ENCODE measurements at regions not wholly inside any gene's neighbourhood (a gene's known extent, or its start where the extent isn't known, plus 50 kb on each side); places are given as distances from the start of the nearest gene placed in this dataset.
A peak's percentile ranks its signal among the peaks of the same experiment; 100 is the strongest.

DNA sequence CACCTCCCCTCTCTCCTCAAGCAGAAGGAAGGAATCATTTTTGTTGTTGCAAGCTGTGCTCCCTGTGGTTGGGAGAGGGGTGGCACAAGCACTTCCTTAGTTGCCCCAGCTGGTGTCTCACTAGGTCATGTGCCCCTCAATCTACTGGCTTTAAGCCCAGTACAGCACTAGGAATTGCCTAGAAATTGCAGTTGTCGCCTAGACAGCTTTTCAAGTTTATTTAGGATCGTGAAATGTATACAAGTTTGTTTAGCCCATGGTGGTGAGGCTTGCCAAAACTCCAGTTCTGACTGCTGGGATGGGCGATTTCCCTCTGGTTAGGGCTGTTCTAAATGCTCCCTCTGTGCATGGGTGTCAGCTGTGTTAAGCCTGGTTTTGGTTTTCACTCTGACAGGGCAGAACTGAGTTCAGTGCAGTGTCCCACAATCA is 126.8 kb upstream of the ZNF644 start (continued):
- no peak for TF ChIP-seq NFE2L1 (CRISPR knock-in tag; IDR thresholded peaks at IDR 0.05)
- no peak for TF ChIP-seq ZNF671 (CRISPR knock-in tag; IDR thresholded peaks at IDR 0.05)
- no peak for TF ChIP-seq CREB1 (CRISPR knock-in tag; IDR thresholded peaks at IDR 0.05)
- TF ChIP-seq, protein P1, sequence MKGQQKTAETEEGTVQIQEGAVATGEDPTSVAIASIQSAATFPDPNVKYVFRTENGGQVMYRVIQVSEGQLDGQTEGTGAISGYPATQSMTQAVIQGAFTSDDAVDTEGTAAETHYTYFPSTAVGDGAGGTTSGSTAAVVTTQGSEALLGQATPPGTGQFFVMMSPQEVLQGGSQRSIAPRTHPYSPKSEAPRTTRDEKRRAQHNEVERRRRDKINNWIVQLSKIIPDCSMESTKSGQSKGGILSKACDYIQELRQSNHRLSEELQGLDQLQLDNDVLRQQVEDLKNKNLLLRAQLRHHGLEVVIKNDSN (CRISPR knock-in tag; IDR thresholded peaks at IDR 0.05) = peak; percentile 73

DNA sequence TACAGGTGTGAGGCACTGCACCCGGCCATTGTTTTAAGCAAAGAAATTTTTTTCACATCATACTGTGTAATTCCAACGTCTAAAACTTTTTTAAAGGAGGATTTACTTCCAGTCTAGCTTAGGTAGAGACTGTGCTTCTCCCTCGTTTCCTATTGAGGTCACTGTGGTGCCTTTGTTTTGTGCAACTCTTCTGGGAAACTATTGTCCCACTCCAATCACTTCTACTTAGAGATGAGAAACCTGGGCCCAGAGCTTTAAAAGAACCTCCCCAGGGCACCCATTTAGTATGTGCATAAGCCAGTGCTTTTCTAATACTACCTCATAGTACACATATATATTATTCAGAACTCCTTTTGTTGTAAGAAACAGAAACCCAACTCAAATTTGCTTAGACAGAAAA is 120.0 kb upstream of the ZNF644 start:
- Mint-ChIP-seq H3K9me3 (no peaks in the 10 kb centered on the region), H3K36me3 (no peaks in the 10 kb centered on the region), H3K4me3 (no peak overlapping the region), H3K27ac (no peak overlapping the region), H3K27me3 (ENCODE audit: low read depth) (no peaks in the 10 kb centered on the region), H3K4me1 (peaks cover 41% of the 10 kb centered on the region)
- ATAC-seq = peak; percentile 83
- TF ChIP-seq, protein P2, sequence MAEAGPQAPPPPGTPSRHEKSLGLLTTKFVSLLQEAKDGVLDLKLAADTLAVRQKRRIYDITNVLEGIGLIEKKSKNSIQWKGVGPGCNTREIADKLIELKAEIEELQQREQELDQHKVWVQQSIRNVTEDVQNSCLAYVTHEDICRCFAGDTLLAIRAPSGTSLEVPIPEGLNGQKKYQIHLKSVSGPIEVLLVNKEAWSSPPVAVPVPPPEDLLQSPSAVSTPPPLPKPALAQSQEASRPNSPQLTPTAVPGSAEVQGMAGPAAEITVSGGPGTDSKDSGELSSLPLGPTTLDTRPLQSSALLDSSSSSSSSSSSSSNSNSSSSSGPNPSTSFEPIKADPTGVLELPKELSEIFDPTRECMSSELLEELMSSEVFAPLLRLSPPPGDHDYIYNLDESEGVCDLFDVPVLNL (CRISPR knock-in tag; IDR thresholded peaks at IDR 0.05; ENCODE audit: borderline replicate concordance, low read depth) = no peak
- TF ChIP-seq, protein P3, sequence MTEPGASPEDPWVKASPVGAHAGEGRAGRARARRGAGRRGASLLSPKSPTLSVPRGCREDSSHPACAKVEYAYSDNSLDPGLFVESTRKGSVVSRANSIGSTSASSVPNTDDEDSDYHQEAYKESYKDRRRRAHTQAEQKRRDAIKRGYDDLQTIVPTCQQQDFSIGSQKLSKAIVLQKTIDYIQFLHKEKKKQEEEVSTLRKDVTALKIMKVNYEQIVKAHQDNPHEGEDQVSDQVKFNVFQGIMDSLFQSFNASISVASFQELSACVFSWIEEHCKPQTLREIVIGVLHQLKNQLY (CRISPR knock-in tag; IDR thresholded peaks at IDR 0.05) = no peak
- TF ChIP-seq TCF7 (CRISPR knock-in tag; IDR thresholded peaks at IDR 0.05; ENCODE audit: low read depth) = no peak
- TF ChIP-seq MYBL2 (CRISPR knock-in tag; IDR thresholded peaks at IDR 0.05) = no peak
- no peak for TF ChIP-seq GABPB1 (CRISPR knock-in tag; IDR thresholded peaks at IDR 0.05)
- TF ChIP-seq JUN (CRISPR knock-in tag; IDR thresholded peaks at IDR 0.05) = no peak
- TF ChIP-seq, protein P4, sequence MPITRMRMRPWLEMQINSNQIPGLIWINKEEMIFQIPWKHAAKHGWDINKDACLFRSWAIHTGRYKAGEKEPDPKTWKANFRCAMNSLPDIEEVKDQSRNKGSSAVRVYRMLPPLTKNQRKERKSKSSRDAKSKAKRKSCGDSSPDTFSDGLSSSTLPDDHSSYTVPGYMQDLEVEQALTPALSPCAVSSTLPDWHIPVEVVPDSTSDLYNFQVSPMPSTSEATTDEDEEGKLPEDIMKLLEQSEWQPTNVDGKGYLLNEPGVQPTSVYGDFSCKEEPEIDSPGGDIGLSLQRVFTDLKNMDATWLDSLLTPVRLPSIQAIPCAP (CRISPR knock-in tag; IDR thresholded peaks at IDR 0.05) = no peak
- TF ChIP-seq, protein P5, sequence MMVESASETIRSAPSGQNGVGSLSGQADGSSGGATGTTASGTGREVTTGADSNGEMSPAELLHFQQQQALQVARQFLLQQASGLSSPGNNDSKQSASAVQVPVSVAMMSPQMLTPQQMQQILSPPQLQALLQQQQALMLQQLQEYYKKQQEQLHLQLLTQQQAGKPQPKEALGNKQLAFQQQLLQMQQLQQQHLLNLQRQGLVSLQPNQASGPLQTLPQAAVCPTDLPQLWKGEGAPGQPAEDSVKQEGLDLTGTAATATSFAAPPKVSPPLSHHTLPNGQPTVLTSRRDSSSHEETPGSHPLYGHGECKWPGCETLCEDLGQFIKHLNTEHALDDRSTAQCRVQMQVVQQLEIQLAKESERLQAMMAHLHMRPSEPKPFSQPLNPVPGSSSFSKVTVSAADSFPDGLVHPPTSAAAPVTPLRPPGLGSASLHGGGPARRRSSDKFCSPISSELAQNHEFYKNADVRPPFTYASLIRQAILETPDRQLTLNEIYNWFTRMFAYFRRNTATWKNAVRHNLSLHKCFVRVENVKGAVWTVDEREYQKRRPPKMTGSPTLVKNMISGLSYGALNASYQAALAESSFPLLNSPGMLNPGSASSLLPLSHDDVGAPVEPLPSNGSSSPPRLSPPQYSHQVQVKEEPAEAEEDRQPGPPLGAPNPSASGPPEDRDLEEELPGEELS (CRISPR knock-in tag; IDR thresholded peaks at IDR 0.05) = no peak
- TF ChIP-seq SP1 (CRISPR knock-in tag; conservative IDR thresholded peaks at IDR 0.05) = no peak
- TF ChIP-seq, protein P6, sequence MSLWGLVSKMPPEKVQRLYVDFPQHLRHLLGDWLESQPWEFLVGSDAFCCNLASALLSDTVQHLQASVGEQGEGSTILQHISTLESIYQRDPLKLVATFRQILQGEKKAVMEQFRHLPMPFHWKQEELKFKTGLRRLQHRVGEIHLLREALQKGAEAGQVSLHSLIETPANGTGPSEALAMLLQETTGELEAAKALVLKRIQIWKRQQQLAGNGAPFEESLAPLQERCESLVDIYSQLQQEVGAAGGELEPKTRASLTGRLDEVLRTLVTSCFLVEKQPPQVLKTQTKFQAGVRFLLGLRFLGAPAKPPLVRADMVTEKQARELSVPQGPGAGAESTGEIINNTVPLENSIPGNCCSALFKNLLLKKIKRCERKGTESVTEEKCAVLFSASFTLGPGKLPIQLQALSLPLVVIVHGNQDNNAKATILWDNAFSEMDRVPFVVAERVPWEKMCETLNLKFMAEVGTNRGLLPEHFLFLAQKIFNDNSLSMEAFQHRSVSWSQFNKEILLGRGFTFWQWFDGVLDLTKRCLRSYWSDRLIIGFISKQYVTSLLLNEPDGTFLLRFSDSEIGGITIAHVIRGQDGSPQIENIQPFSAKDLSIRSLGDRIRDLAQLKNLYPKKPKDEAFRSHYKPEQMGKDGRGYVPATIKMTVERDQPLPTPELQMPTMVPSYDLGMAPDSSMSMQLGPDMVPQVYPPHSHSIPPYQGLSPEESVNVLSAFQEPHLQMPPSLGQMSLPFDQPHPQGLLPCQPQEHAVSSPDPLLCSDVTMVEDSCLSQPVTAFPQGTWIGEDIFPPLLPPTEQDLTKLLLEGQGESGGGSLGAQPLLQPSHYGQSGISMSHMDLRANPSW (CRISPR knock-in tag; conservative IDR thresholded peaks at IDR 0.05; ENCODE audit: low read depth) = no peak
- no peak for TF ChIP-seq NR2C2 (CRISPR knock-in tag; IDR thresholded peaks at IDR 0.05)
- ChIA-PET POLR2A (no interaction called here), CTCF (interaction anchor here (0.9 to 5.3 kb wide), 6 partner anchors 13 to 418 kb away, joined by 3 to 63 read pairs (median 4); no protein-coding TSS in a partner anchor)
- no peak for DNase-seq (ENCODE audit: low spot score)

DNA sequence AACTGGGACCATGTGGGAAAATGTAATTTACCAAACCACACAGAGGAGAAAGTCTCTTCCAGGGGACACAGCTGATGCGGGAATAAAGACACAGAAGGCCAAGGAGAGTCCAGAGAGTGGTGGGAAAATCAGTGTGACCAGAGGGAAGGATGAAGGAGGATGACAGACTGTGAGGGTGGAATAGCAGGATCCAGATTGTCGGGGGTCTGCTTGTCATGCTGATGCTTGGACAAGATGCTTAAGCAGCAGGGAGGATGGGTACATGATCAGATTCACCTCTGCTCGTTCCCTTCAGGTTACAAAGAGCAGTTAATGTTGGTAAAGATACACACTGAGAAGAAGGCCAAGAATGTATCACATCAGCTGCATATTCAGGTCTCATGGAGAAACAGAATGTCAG is 117.1 kb upstream of the ZNF644 start:
- H3K27ac Mint-ChIP-seq = no peak overlapping the region
- no peaks in the 10 kb centered on the region for H3K36me3 Mint-ChIP-seq
- H3K27me3 Mint-ChIP-seq (ENCODE audit: low read depth) = no peaks in the 10 kb centered on the region
- ATAC-seq = peak; percentile 11; the same call in 1 of the 2 replicates
- POLR2A ChIA-PET = no interaction called here
- no peak for DNase-seq (ENCODE audit: low spot score)
- H3K4me1 Mint-ChIP-seq = peaks cover 49% of the 10 kb centered on the region
- CTCF ChIA-PET = interaction anchor here (0.9 kb wide), 1 partner anchor 27 kb away, joined by 3 read pairs; no protein-coding TSS in a partner anchor
- no peaks in the 10 kb centered on the region for H3K9me3 Mint-ChIP-seq
- H3K4me3 Mint-ChIP-seq = no peak overlapping the region
- no peak for TF ChIP-seq MYBL2 (CRISPR knock-in tag; IDR thresholded peaks at IDR 0.05)
- TF ChIP-seq ZNF232 (CRISPR knock-in tag; IDR thresholded peaks at IDR 0.05) = no peak
- TF ChIP-seq SMAD3 (CRISPR knock-in tag; IDR thresholded peaks at IDR 0.05; ENCODE audit: borderline replicate concordance) = no peak
- no peak for TF ChIP-seq ESRRA (CRISPR knock-in tag; IDR thresholded peaks at IDR 0.05; ENCODE audit: borderline replicate concordance)
- TF ChIP-seq KAT7 (CRISPR knock-in tag; IDR thresholded peaks at IDR 0.05; ENCODE audit: borderline replicate concordance) = no peak
- TF ChIP-seq, protein P3 (CRISPR knock-in tag; IDR thresholded peaks at IDR 0.05) = no peak
- no peak for TF ChIP-seq NFATC4 (CRISPR knock-in tag; IDR thresholded peaks at IDR 0.05)
- TF ChIP-seq, protein P7, sequence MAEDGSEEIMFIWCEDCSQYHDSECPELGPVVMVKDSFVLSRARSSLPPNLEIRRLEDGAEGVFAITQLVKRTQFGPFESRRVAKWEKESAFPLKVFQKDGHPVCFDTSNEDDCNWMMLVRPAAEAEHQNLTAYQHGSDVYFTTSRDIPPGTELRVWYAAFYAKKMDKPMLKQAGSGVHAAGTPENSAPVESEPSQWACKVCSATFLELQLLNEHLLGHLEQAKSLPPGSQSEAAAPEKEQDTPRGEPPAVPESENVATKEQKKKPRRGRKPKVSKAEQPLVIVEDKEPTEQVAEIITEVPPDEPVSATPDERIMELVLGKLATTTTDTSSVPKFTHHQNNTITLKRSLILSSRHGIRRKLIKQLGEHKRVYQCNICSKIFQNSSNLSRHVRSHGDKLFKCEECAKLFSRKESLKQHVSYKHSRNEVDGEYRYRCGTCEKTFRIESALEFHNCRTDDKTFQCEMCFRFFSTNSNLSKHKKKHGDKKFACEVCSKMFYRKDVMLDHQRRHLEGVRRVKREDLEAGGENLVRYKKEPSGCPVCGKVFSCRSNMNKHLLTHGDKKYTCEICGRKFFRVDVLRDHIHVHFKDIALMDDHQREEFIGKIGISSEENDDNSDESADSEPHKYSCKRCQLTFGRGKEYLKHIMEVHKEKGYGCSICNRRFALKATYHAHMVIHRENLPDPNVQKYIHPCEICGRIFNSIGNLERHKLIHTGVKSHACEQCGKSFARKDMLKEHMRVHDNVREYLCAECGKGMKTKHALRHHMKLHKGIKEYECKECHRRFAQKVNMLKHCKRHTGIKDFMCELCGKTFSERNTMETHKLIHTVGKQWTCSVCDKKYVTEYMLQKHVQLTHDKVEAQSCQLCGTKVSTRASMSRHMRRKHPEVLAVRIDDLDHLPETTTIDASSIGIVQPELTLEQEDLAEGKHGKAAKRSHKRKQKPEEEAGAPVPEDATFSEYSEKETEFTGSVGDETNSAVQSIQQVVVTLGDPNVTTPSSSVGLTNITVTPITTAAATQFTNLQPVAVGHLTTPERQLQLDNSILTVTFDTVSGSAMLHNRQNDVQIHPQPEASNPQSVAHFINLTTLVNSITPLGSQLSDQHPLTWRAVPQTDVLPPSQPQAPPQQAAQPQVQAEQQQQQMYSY (CRISPR knock-in tag; IDR thresholded peaks at IDR 0.05) = no peak
- no peak for TF ChIP-seq TCF7 (CRISPR knock-in tag; IDR thresholded peaks at IDR 0.05; ENCODE audit: low read depth)
- TF ChIP-seq NR3C1 (CRISPR knock-in tag; conservative IDR thresholded peaks at IDR 0.05; ENCODE audit: low read depth) = no peak
